ENCODE measurements at regions not wholly inside any gene's neighbourhood (a gene's known extent, or its start where the extent isn't known, plus 50 kb on each side); places are given as distances from the start of the nearest gene placed in this dataset.

- TF ChIP-seq CTCF (conservative IDR thresholded peaks at IDR 0.05) (no peak), EZH2 (IDR thresholded peaks at IDR 0.05; ENCODE audit: low read depth) (no peak)
- intact Hi-C loops (cut with micrococcal nuclease; ENCODE audit: unreplicated experiment): loop anchor here (10.0 kb wide), 1 partner anchor 88 kb away; the partner anchor contains the start of gene KLF15
- CTCF ChIA-PET: no interaction called here
- Histone ChIP-seq H3K4me2 (no peak overlapping the region), H3K4me1 (replicated peaks; ENCODE audit: insufficient read depth) (no peaks in the 10 kb centered on the region), H3K9me2 (ENCODE audit: insufficient read depth) (no peaks in the 10 kb centered on the region), H3K27ac (no peak overlapping the region), H3K4me3 (no peak overlapping the region), H2AFZ (no peak overlapping the region), H3K79me2 (ENCODE audit: low read depth) (no peaks in the 10 kb centered on the region), H3F3A (ENCODE audit: insufficient read depth, low read depth) (no peaks in the 10 kb centered on the region), H3K36me3 (ENCODE audit: low read depth) (no peaks in the 10 kb centered on the region), H3K9me3 (ENCODE audit: insufficient read depth, low read depth) (no peaks in the 10 kb centered on the region), H3K27me3 (ENCODE audit: insufficient read depth, low read depth) (no peaks in the 10 kb centered on the region; the same call in 1 of the 2 replicates), H4K20me1 (ENCODE audit: insufficient read depth) (no peaks in the 10 kb centered on the region)
- no peak for DNase-seq
- POLR2A ChIA-PET (ENCODE audit: unreplicated experiment): no interaction called here
- BruUV-seq (replicated peaks): no TSS peak
These were observed 86.0 kb upstream of the ALDH1L1 start for GRCh38 chr3:126266291-126266840.

GRCh38 chr3:126264952-126265351, 84.6 kb upstream of the ALDH1L1 start:
- Histone ChIP-seq H3K4me3 (no peak overlapping the region), H3K4me2 (no peak overlapping the region), H3K36me3 (ENCODE audit: low read depth) (no peaks in the 10 kb centered on the region), H4K20me1 (ENCODE audit: insufficient read depth) (no peaks in the 10 kb centered on the region), H3K9me3 (ENCODE audit: insufficient read depth, low read depth) (no peaks in the 10 kb centered on the region), H3K27ac (no peak overlapping the region), H3K79me2 (ENCODE audit: low read depth) (no peaks in the 10 kb centered on the region), H3K27me3 (ENCODE audit: insufficient read depth, low read depth) (no peaks in the 10 kb centered on the region; the same call in 1 of the 2 replicates), H3F3A (ENCODE audit: insufficient read depth, low read depth) (no peaks in the 10 kb centered on the region), H2AFZ (no peak overlapping the region), H3K4me1 (replicated peaks; ENCODE audit: insufficient read depth) (no peaks in the 10 kb centered on the region), H3K9me2 (ENCODE audit: insufficient read depth) (no peaks in the 10 kb centered on the region)
- no TSS peak for BruUV-seq (replicated peaks)
- ChIA-PET CTCF (no interaction called here), POLR2A (ENCODE audit: unreplicated experiment) (no interaction called here)
- TF ChIP-seq EZH2 (IDR thresholded peaks at IDR 0.05; ENCODE audit: low read depth) (no peak), CTCF (conservative IDR thresholded peaks at IDR 0.05) (no peak)
- intact Hi-C loops (cut with micrococcal nuclease; ENCODE audit: unreplicated experiment): loop anchor here (10.0 kb wide), 1 partner anchor 90 kb away; the partner anchor contains the start of gene KLF15
- no peak for DNase-seq

- BruUV-seq (replicated peaks): no TSS peak
- Histone ChIP-seq H3K9me3 (ENCODE audit: insufficient read depth, low read depth) (no peaks in the 10 kb centered on the region), H3F3A (ENCODE audit: insufficient read depth, low read depth) (no peaks in the 10 kb centered on the region), H3K9me2 (ENCODE audit: insufficient read depth) (no peaks in the 10 kb centered on the region), H3K4me2 (no peak overlapping the region), H3K27me3 (ENCODE audit: insufficient read depth, low read depth) (no peaks in the 10 kb centered on the region; the same call in 1 of the 2 replicates), H3K4me3 (no peak overlapping the region), H3K27ac (no peak overlapping the region), H3K79me2 (ENCODE audit: low read depth) (no peaks in the 10 kb centered on the region), H2AFZ (no peak overlapping the region), H3K4me1 (replicated peaks; ENCODE audit: insufficient read depth) (no peaks in the 10 kb centered on the region), H4K20me1 (ENCODE audit: insufficient read depth) (no peaks in the 10 kb centered on the region), H3K36me3 (ENCODE audit: low read depth) (no peaks in the 10 kb centered on the region)
- ChIA-PET CTCF (no interaction called here), POLR2A (ENCODE audit: unreplicated experiment) (no interaction called here)
- no peak for DNase-seq
- TF ChIP-seq CTCF (conservative IDR thresholded peaks at IDR 0.05) (no peak), EZH2 (IDR thresholded peaks at IDR 0.05; ENCODE audit: low read depth) (no peak)
- intact Hi-C loops (cut with micrococcal nuclease; ENCODE audit: unreplicated experiment): loop anchor here (10.0 kb wide), 1 partner anchor 90 kb away; the partner anchor contains the start of gene KLF15
These were observed 84.0 kb upstream of the ALDH1L1 start for GRCh38 chr3:126264381-126264780.

All from PC-9 (cell line).